ENCODE measurements at regions not wholly inside any gene's neighbourhood (a gene's known extent, or its start where the extent isn't known, plus 50 kb on each side); places are given as distances from the start of the nearest gene placed in this dataset.

GRCh38 chr2:2681085-2681484 is 350.0 kb upstream of the MYT1L start:
- no peak for DNase-seq

- no peak for DNase-seq
These were observed 343.8 kb upstream of the MYT1L start for GRCh38 chr2:2674831-2675230.

- no peak for DNase-seq
These were observed 342.3 kb upstream of the MYT1L start for GRCh38 chr2:2673406-2673805.

GRCh38 chr2:2672249-2672648 is 341.2 kb upstream of the MYT1L start:
- DNase-seq, result no peak

- no peak for DNase-seq
These were observed 340.8 kb upstream of the MYT1L start for GRCh38 chr2:2671826-2672225.

GRCh38 chr2:2669316-2669715 is 338.2 kb upstream of the MYT1L start:
- DNase-seq, result no peak

GRCh38 chr2:2668681-2669265 is 337.7 kb upstream of the MYT1L start:
- DNase-seq, result no peak

- no peak for DNase-seq
These were observed 336.6 kb upstream of the MYT1L start for GRCh38 chr2:2667690-2668089.

- DNase-seq, result no peak
These were observed 334.7 kb upstream of the MYT1L start for GRCh38 chr2:2665834-2666133.

- no peak for DNase-seq
These were observed 334.1 kb upstream of the MYT1L start for GRCh38 chr2:2664989-2665833.

- DNase-seq, result no peak
These were observed 332.4 kb upstream of the MYT1L start for GRCh38 chr2:2663401-2664036.

- DNase-seq, result no peak
These were observed 331.8 kb upstream of the MYT1L start for GRCh38 chr2:2662847-2663356.

GRCh38 chr2:2662037-2662846 is 331.2 kb upstream of the MYT1L start:
- DNase-seq, result no peak

GRCh38 chr2:2660789-2661355 is 329.8 kb upstream of the MYT1L start:
- no peak for DNase-seq

- DNase-seq, result no peak
These were observed 326.3 kb upstream of the MYT1L start for GRCh38 chr2:2657121-2657962.

GRCh38 chr2:2656115-2657011 is 325.3 kb upstream of the MYT1L start:
- DNase-seq, result no peak

GRCh38 chr2:2655453-2656114 is 324.5 kb upstream of the MYT1L start:
- DNase-seq, result no peak

- DNase-seq, result no peak
These were observed 322.2 kb upstream of the MYT1L start for GRCh38 chr2:2653231-2653630.

- no peak for DNase-seq
These were observed 319.7 kb upstream of the MYT1L start for GRCh38 chr2:2650608-2651375.

Measured in NCI-H1105 (cell line).